ENCODE measurements at regions not wholly inside any gene's neighbourhood (a gene's known extent, or its start where the extent isn't known, plus 50 kb on each side); places are given as distances from the start of the nearest gene placed in this dataset.

GRCh38 chrX:142549923-142550322 is 344.8 kb upstream of the MAGEC2 start:
- Histone ChIP-seq H3K36me3 (ENCODE audit: control insufficient read depth, insufficient read depth, low read length) (no peaks in the 10 kb centered on the region), H4K20me1 (ENCODE audit: control insufficient read depth, extremely low read depth, insufficient read depth, low read length) (no peaks in the 10 kb centered on the region), H3K79me2 (ENCODE audit: control insufficient read depth, insufficient read depth, low read length) (no peaks in the 10 kb centered on the region), H2AFZ (ENCODE audit: low read length) (no peak overlapping the region), H3K4me1 (ENCODE audit: control insufficient read depth, extremely low read depth, insufficient read depth, low read length) (no peaks in the 10 kb centered on the region), H3K4me2 (ENCODE audit: extremely low read depth, insufficient read depth, low read length) (no peak overlapping the region), H3K27ac (ENCODE audit: insufficient read depth, low read length) (no peak overlapping the region), H3K9me3 (ENCODE audit: control insufficient read depth, insufficient read depth, low read depth, low read length) (no peaks in the 10 kb centered on the region), H3K4me3 (replicated peaks in 1 of 4; ENCODE audit: control extremely low read depth in 1 of 4, insufficient read depth in 1 of 4, low read depth in 3 of 4, low read length in 4 of 4) (no peak overlapping the region), H3K27me3 (ENCODE audit: control insufficient read depth, insufficient read depth, low read length) (no peaks in the 10 kb centered on the region), H3K9ac (ENCODE audit: insufficient read depth, low read length) (no peak overlapping the region)
- TF ChIP-seq EZH2 (IDR thresholded peaks at IDR 0.05; ENCODE audit: low read length, missing control alignments): no peak
- TF ChIP-seq CTCF (conservative IDR thresholded peaks at IDR 0.05 in 1 of 2, IDR thresholded peaks at IDR 0.05 in 1 of 2; ENCODE audit: low read depth in 1 of 2, low read length in 2 of 2): no peak
- DNase-seq (ENCODE audit: low read depth in 2 of 2): no peak

- Histone ChIP-seq H3K9ac (ENCODE audit: insufficient read depth, low read length) (no peak overlapping the region), H3K27ac (ENCODE audit: insufficient read depth, low read length) (no peak overlapping the region), H3K27me3 (ENCODE audit: control insufficient read depth, insufficient read depth, low read length) (no peaks in the 10 kb centered on the region), H3K4me2 (ENCODE audit: extremely low read depth, insufficient read depth, low read length) (no peak overlapping the region), H4K20me1 (ENCODE audit: control insufficient read depth, extremely low read depth, insufficient read depth, low read length) (no peaks in the 10 kb centered on the region), H3K79me2 (ENCODE audit: control insufficient read depth, insufficient read depth, low read length) (no peaks in the 10 kb centered on the region), H3K36me3 (ENCODE audit: control insufficient read depth, insufficient read depth, low read length) (no peaks in the 10 kb centered on the region), H3K9me3 (ENCODE audit: control insufficient read depth, insufficient read depth, low read depth, low read length) (no peaks in the 10 kb centered on the region), H3K4me1 (ENCODE audit: control insufficient read depth, extremely low read depth, insufficient read depth, low read length) (no peaks in the 10 kb centered on the region), H2AFZ (ENCODE audit: low read length) (no peak overlapping the region), H3K4me3 (replicated peaks in 1 of 4; ENCODE audit: control extremely low read depth in 1 of 4, insufficient read depth in 1 of 4, low read depth in 3 of 4, low read length in 4 of 4) (no peak overlapping the region)
- TF ChIP-seq EZH2 (IDR thresholded peaks at IDR 0.05; ENCODE audit: low read length, missing control alignments) (no peak), CTCF (conservative IDR thresholded peaks at IDR 0.05 in 1 of 2, IDR thresholded peaks at IDR 0.05 in 1 of 2; ENCODE audit: low read depth in 1 of 2, low read length in 2 of 2) (no peak)
- no peak for DNase-seq (ENCODE audit: low read depth in 2 of 2)
These were observed 300.7 kb upstream of the MAGEC2 start for GRCh38 chrX:142505839-142506238.

GRCh38 chrX:142503967-142504643 is 299.0 kb upstream of the MAGEC2 start:
- no peak overlapping the region for H3K9ac ChIP-seq (ENCODE audit: insufficient read depth, low read length)
- no peaks in the 10 kb centered on the region for H3K27me3 ChIP-seq (ENCODE audit: control insufficient read depth, insufficient read depth, low read length)
- H3K9me3 ChIP-seq (ENCODE audit: control insufficient read depth, insufficient read depth, low read depth, low read length): no peaks in the 10 kb centered on the region
- peak in 1 of 2 donors; percentile 2 for DNase-seq (ENCODE audit: low read depth in 2 of 2)
- H2AFZ ChIP-seq (ENCODE audit: low read length): no peak overlapping the region
- no peak overlapping the region for H3K4me2 ChIP-seq (ENCODE audit: extremely low read depth, insufficient read depth, low read length)
- no peak overlapping the region for H3K4me3 ChIP-seq (replicated peaks in 1 of 4; ENCODE audit: control extremely low read depth in 1 of 4, insufficient read depth in 1 of 4, low read depth in 3 of 4, low read length in 4 of 4)
- H3K36me3 ChIP-seq (ENCODE audit: control insufficient read depth, insufficient read depth, low read length): no peaks in the 10 kb centered on the region
- H3K27ac ChIP-seq (ENCODE audit: insufficient read depth, low read length): no peak overlapping the region
- no peaks in the 10 kb centered on the region for H3K79me2 ChIP-seq (ENCODE audit: control insufficient read depth, insufficient read depth, low read length)
- H3K4me1 ChIP-seq (ENCODE audit: control insufficient read depth, extremely low read depth, insufficient read depth, low read length): no peaks in the 10 kb centered on the region
- no peak for TF ChIP-seq CTCF (conservative IDR thresholded peaks at IDR 0.05 in 1 of 2, IDR thresholded peaks at IDR 0.05 in 1 of 2; ENCODE audit: low read depth in 1 of 2, low read length in 2 of 2)
- TF ChIP-seq EZH2 (IDR thresholded peaks at IDR 0.05; ENCODE audit: low read length, missing control alignments): no peak
- no peaks in the 10 kb centered on the region for H4K20me1 ChIP-seq (ENCODE audit: control insufficient read depth, extremely low read depth, insufficient read depth, low read length)
